ENCODE measurements at regions not wholly inside any gene's neighbourhood (a gene's known extent, or its start where the extent isn't known, plus 50 kb on each side); places are given as distances from the start of the nearest gene placed in this dataset.
"Not testable (repeated sequence)": the region's sequence is repeated elsewhere in the genome, so short reads cannot be mapped to it uniquely, and the experiment has no call there.

- H3K4me1 ChIP-seq, result no peaks in the 10 kb centered on the region
- Mint-ChIP-seq H3K9me3 (peaks cover 3% of the 10 kb centered on the region), H3K36me3 (no peaks in the 10 kb centered on the region), H3K27me3 (ENCODE audit: insufficient read depth, low read depth) (no peaks in the 10 kb centered on the region), H3K4me3 (no peak overlapping the region), H3K4me1 (no peaks in the 10 kb centered on the region), H3K27ac (no peak overlapping the region)
- no peaks in the 10 kb centered on the region for H3K36me3 ChIP-seq
- no peaks in the 10 kb centered on the region for H4K20me1 ChIP-seq (ENCODE audit: low read depth)
- no peaks in the 10 kb centered on the region for H3K27me3 ChIP-seq
- DNase-seq (ENCODE audit: low spot score), result no peak
- no peak overlapping the region for H3K9ac ChIP-seq
- no peaks in the 10 kb centered on the region for H3K9me3 ChIP-seq (ENCODE audit: low read depth)
- no peaks in the 10 kb centered on the region for H3K79me2 ChIP-seq (ENCODE audit: low read depth)
- TF ChIP-seq EZH2 (IDR thresholded peaks at IDR 0.05) (no peak), EZH2phosphoT487 (IDR thresholded peaks at IDR 0.05) (no peak)
- no peaks in the 10 kb centered on the region for H3F3A ChIP-seq (ENCODE audit: low read depth)
- no peak overlapping the region for H2AFZ ChIP-seq (replicated peaks)
- H3K4me3 ChIP-seq, result no peak overlapping the region
- H3K27ac ChIP-seq, result no peak overlapping the region
- H3K4me2 ChIP-seq, result no peak overlapping the region
Measured at GRCh38 chr9:31415164-31415563, 969.3 kb upstream of the ACO1 start.

GRCh38 chr9:31418419-31418818 lies 966.0 kb upstream of the ACO1 start:
- H3K4me2 ChIP-seq, result no peak overlapping the region
- Mint-ChIP-seq H3K4me1 (no peaks in the 10 kb centered on the region), H3K9me3 (peaks cover 3% of the 10 kb centered on the region), H3K27ac (no peak overlapping the region), H3K27me3 (ENCODE audit: insufficient read depth, low read depth) (no peaks in the 10 kb centered on the region), H3K36me3 (no peaks in the 10 kb centered on the region), H3K4me3 (no peak overlapping the region)
- H2AFZ ChIP-seq (replicated peaks), result no peak overlapping the region
- no peak overlapping the region for H3K4me3 ChIP-seq
- no peaks in the 10 kb centered on the region for H3K9me3 ChIP-seq (ENCODE audit: low read depth)
- H3K36me3 ChIP-seq, result no peaks in the 10 kb centered on the region
- no peaks in the 10 kb centered on the region for H3K79me2 ChIP-seq (ENCODE audit: low read depth)
- H3F3A ChIP-seq (ENCODE audit: low read depth), result no peaks in the 10 kb centered on the region
- H4K20me1 ChIP-seq (ENCODE audit: low read depth), result no peaks in the 10 kb centered on the region
- no peak overlapping the region for H3K27ac ChIP-seq
- H3K9ac ChIP-seq, result no peak overlapping the region
- no peak for DNase-seq (ENCODE audit: low spot score)
- TF ChIP-seq EZH2 (IDR thresholded peaks at IDR 0.05) (no peak), EZH2phosphoT487 (IDR thresholded peaks at IDR 0.05) (no peak)
- TF ChIP-seq, protein P1, sequence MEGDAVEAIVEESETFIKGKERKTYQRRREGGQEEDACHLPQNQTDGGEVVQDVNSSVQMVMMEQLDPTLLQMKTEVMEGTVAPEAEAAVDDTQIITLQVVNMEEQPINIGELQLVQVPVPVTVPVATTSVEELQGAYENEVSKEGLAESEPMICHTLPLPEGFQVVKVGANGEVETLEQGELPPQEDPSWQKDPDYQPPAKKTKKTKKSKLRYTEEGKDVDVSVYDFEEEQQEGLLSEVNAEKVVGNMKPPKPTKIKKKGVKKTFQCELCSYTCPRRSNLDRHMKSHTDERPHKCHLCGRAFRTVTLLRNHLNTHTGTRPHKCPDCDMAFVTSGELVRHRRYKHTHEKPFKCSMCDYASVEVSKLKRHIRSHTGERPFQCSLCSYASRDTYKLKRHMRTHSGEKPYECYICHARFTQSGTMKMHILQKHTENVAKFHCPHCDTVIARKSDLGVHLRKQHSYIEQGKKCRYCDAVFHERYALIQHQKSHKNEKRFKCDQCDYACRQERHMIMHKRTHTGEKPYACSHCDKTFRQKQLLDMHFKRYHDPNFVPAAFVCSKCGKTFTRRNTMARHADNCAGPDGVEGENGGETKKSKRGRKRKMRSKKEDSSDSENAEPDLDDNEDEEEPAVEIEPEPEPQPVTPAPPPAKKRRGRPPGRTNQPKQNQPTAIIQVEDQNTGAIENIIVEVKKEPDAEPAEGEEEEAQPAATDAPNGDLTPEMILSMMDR (IDR thresholded peaks at IDR 0.05), result no peak
- H3K27me3 ChIP-seq, result no peaks in the 10 kb centered on the region
- H3K4me1 ChIP-seq, result no peaks in the 10 kb centered on the region

GRCh38 chr9:31443630-31444457 lies 940.6 kb upstream of the ACO1 start:
- not testable (repeated sequence) for H3K9me3 Mint-ChIP-seq; H3K27me3 ChIP-seq; H3K4me1 ChIP-seq; H3K36me3 Mint-ChIP-seq; H3K79me2 ChIP-seq (ENCODE audit: low read depth); H3F3A ChIP-seq (ENCODE audit: low read depth); H3K4me3 ChIP-seq; H3K27me3 Mint-ChIP-seq (ENCODE audit: insufficient read depth, low read depth); H3K9me3 ChIP-seq (ENCODE audit: low read depth); H4K20me1 ChIP-seq (ENCODE audit: low read depth); H3K9ac ChIP-seq; H3K36me3 ChIP-seq
- Histone ChIP-seq H3K4me2 (peak overlapping the region; percentile 24), H2AFZ (replicated peaks) (peak overlapping the region; percentile 82), H3K27ac (peak overlapping the region; percentile 33)
- peak overlapping the region; percentile 48 for H3K4me3 Mint-ChIP-seq
- H3K27ac Mint-ChIP-seq, result peak overlapping the region; percentile 99
- peaks cover 24% of the 10 kb centered on the region for H3K4me1 Mint-ChIP-seq
- DNase-seq (ENCODE audit: low spot score), result peak; percentile 57

DNA sequence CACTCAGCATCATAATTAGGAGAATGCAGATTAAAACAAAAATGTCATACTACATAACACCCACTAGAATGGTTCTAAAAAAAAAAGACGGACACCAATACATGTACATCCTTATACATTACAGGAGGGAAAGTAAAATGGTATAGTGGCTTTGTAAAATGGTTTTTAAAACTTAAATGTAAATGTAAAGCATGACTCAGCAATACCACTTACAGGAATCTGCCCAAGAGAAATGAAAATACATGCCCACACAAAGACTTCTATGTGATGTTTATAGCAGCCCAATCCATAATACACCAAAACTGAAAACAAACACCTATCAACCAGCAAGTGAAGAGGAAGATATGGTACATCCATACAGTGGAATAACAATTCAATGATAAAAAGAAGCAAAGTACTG lies 939.1 kb upstream of the ACO1 start:
- H3K4me1 Mint-ChIP-seq, result peaks cover 24% of the 10 kb centered on the region
- peaks cover 2% of the 10 kb centered on the region for H3K36me3 Mint-ChIP-seq
- H3K9me3 ChIP-seq (ENCODE audit: low read depth), result no peaks in the 10 kb centered on the region

More for the DNA sequence above, 939.1 kb upstream of the ACO1 start:
- Mint-ChIP-seq H3K4me3 (no peak overlapping the region), H3K27me3 (ENCODE audit: insufficient read depth, low read depth) (peaks cover 2% of the 10 kb centered on the region), H3K9me3 (peaks cover 4% of the 10 kb centered on the region), H3K27ac (peak overlapping the region; percentile 72)
- Histone ChIP-seq H3K9ac (no peak overlapping the region), H3K4me2 (no peak overlapping the region), H3K27ac (no peak overlapping the region), H3K79me2 (ENCODE audit: low read depth) (no peaks in the 10 kb centered on the region), H3K4me3 (no peak overlapping the region), H3K36me3 (no peaks in the 10 kb centered on the region), H3K4me1 (peaks cover 5% of the 10 kb centered on the region), H3K27me3 (no peaks in the 10 kb centered on the region), H3F3A (ENCODE audit: low read depth) (no peaks in the 10 kb centered on the region), H4K20me1 (ENCODE audit: low read depth) (no peaks in the 10 kb centered on the region), H2AFZ (replicated peaks) (no peak overlapping the region)
- no peak for DNase-seq (ENCODE audit: low spot score)
- TF ChIP-seq EZH2 (IDR thresholded peaks at IDR 0.05) (no peak), EZH2phosphoT487 (IDR thresholded peaks at IDR 0.05) (no peak)
- TF ChIP-seq, protein P1 (IDR thresholded peaks at IDR 0.05), result no peak

Measured in neural progenitor cell (in vitro differentiated cells).